IMR-90 (cell line): ENCODE measurements at regions not wholly inside any gene's neighbourhood (a gene's known extent, or its start where the extent isn't known, plus 50 kb on each side); places are given as distances from the start of the nearest gene placed in this dataset.

Experiments
- ATAC-seq: fragments of 200-7000 bp; cut with Tn5 transposase; 2 replicates; pipeline ENCODE4 v1.9.1; 2020; ENCODE audit warnings: low read depth, mild to moderate bottlenecking, moderate library complexity
- BruUV-seq: library from RNA; stranded (reverse); fragments of 400-500 nt; replicated peaks from 2 replicates; lab custom pipeline; 2021; lab: Mats Ljungman, UMichigan
- CTCF ChIA-PET: fragments of 300-600 bp; formaldehyde crosslinking; extraction: SDS; loops from one replicate; lab custom pipeline; 2021; ENCODE audit warnings: antibody characterized with exemption; lab: Yijun Ruan, JAX
- POLR2A ChIA-PET: fragments of 300-600 bp; sonication (Branson Sonifier 250); formaldehyde crosslinking; loops from one replicate; lab custom pipeline; 2022; ENCODE audit warnings: antibody characterized with exemption; ENCODE audit not compliant: unreplicated experiment; lab: Charles Lee
- DNase-seq: peaks from one replicate; pipeline ENCODE4 v3.0.0; 2013
- H2AFZ ChIP-seq: replicated peaks from 2 replicates; pipeline ENCODE3; 2013; ENCODE audit warnings: low read length, mild to moderate bottlenecking; ENCODE audit not compliant: poor library complexity
- H2AK5ac ChIP-seq: 2 replicates; pipeline ENCODE4 v1.6.1; 2013; ENCODE audit warnings: low read depth, low read length, inconsistent platforms
- H2AK9ac ChIP-seq: replicated peaks from 2 replicates; pipeline ENCODE3; 2013; ENCODE audit warnings: mild to moderate bottlenecking, low read depth, low read length, moderate library complexity; ENCODE audit not compliant: poor library complexity
- H2BK120ac ChIP-seq: 2 replicates; pipeline ENCODE4 v1.6.1; 2013; ENCODE audit warnings: low read depth, low read length, inconsistent platforms
- H2BK15ac ChIP-seq: 3 replicates; pipeline ENCODE4 v1.6.1; 2013; ENCODE audit warnings: low read depth, low read length, inconsistent platforms
- H2BK20ac ChIP-seq: 2 replicates; pipeline ENCODE4 v1.6.1; 2013; ENCODE audit warnings: low read depth, mild to moderate bottlenecking, inconsistent platforms, low read length, moderate library complexity
- H2BK5ac ChIP-seq: 2 replicates; pipeline ENCODE4 v1.6.1; 2013; ENCODE audit warnings: mild to moderate bottlenecking, low read depth, low read length, inconsistent platforms; ENCODE audit not compliant: poor library complexity, severe bottlenecking
- H3K14ac ChIP-seq: replicated peaks from 2 replicates; pipeline ENCODE4 v1.6.1; 2013; ENCODE audit warnings: low read depth, low read length, inconsistent platforms
- H3K18ac ChIP-seq: 2 replicates; pipeline ENCODE4 v1.6.1; 2013; ENCODE audit warnings: low read depth, low read length, control low read depth
- H3K23ac ChIP-seq: 2 replicates; pipeline ENCODE4 v1.6.1; 2013; ENCODE audit warnings: low read depth, low read length, inconsistent platforms
- H3K27ac ChIP-seq: 2 replicates; pipeline ENCODE4 v1.5.1; 2013; ENCODE audit warnings: mild to moderate bottlenecking, control low read depth, low read length; ENCODE audit not compliant: insufficient read depth
- H3K27me3 ChIP-seq: 2 replicates; pipeline ENCODE4 v1.6.1; 2013; ENCODE audit warnings: low read length; ENCODE audit not compliant: control insufficient read depth, insufficient read depth
- H3K36me3 ChIP-seq: 2 replicates; pipeline ENCODE4 v1.6.1; 2013; ENCODE audit warnings: low read length, mixed read lengths; ENCODE audit not compliant: control insufficient read depth, insufficient read depth
- H3K4ac ChIP-seq: 2 replicates; pipeline ENCODE4 v1.6.1; 2013; ENCODE audit warnings: low read depth, low read length, inconsistent platforms
- H3K4me1 ChIP-seq: 2 replicates; pipeline ENCODE4 v1.6.1; 2013; ENCODE audit warnings: low read length, mixed read lengths; ENCODE audit not compliant: control insufficient read depth, insufficient read depth
- H3K4me2 ChIP-seq: 2 replicates; pipeline ENCODE4 v1.6.1; 2013; ENCODE audit warnings: low read depth, mild to moderate bottlenecking, control low read depth, low read length, moderate library complexity
- H3K4me3 ChIP-seq: 2 replicates; pipeline ENCODE4 v1.5.1; 2013; ENCODE audit warnings: low read depth, mild to moderate bottlenecking, control low read depth, low read length, moderate library complexity; ENCODE audit not compliant: insufficient read depth
- H3K56ac ChIP-seq: 2 replicates; pipeline ENCODE4 v1.6.1; 2013; ENCODE audit warnings: low read length, inconsistent platforms; ENCODE audit not compliant: insufficient read depth; ENCODE audit errors: extremely low read depth
- H3K79me1 ChIP-seq, 2 experiments: 2 replicates each; pipeline ENCODE4 v1.6.1; 2013; ENCODE audit warnings: low read length in 2 of 2, inconsistent platforms in 1 of 2, low read depth in 1 of 2
- H3K9ac ChIP-seq: 2 replicates; pipeline ENCODE4 v1.6.1; 2013; ENCODE audit warnings: low read depth, low read length, control low read depth
- H3K9me1 ChIP-seq: 2 replicates; pipeline ENCODE4 v1.6.1; 2013; ENCODE audit warnings: low read length, inconsistent platforms; ENCODE audit not compliant: insufficient read depth
- H3K9me3 ChIP-seq: 2 replicates; pipeline ENCODE4 v1.6.1; 2013; ENCODE audit warnings: low read length; ENCODE audit not compliant: control insufficient read depth, insufficient read depth
- H4K20me1 ChIP-seq: 2 replicates; pipeline ENCODE4 v1.6.1; 2013; ENCODE audit warnings: low read length, inconsistent platforms; ENCODE audit not compliant: insufficient read depth
- H4K5ac ChIP-seq: 2 replicates; pipeline ENCODE4 v1.6.1; 2013; ENCODE audit warnings: mild to moderate bottlenecking, low read depth, low read length, control low read depth
- H4K8ac ChIP-seq, 2 experiments: 2 replicates each; pipeline ENCODE4 v1.6.1; 2013; ENCODE audit warnings: low read depth in 2 of 2, low read length in 2 of 2, control low read depth in 1 of 2, inconsistent platforms in 1 of 2
- H4K91ac ChIP-seq: 2 replicates; pipeline ENCODE4 v1.6.1; 2013; ENCODE audit warnings: low read depth, low read length, inconsistent platforms; ENCODE audit not compliant: insufficient read depth
- BHLHE40 ChIP-seq: fragments of 150-350 bp; IDR thresholded peaks from 2 replicates; pipeline ENCODE4 v1.6.1; 2016; ENCODE audit warnings: mild to moderate bottlenecking, low read depth, low read length
- CEBPB ChIP-seq: IDR thresholded peaks from 2 replicates; pipeline ENCODE4 v1.6.1; 2012; ENCODE audit warnings: low read depth, low read length, improper control_type of control experiment
- MAFK ChIP-seq: IDR thresholded peaks from 2 replicates; pipeline ENCODE4 v1.6.1; 2012; ENCODE audit warnings: low read depth, low read length, improper control_type of control experiment
- NFE2L2 ChIP-seq: fragments of 150-350 bp; IDR thresholded peaks from 2 replicates; pipeline ENCODE4 v1.6.1; 2016; ENCODE audit warnings: low read depth, mild to moderate bottlenecking, low read length
- RFX5 ChIP-seq: IDR thresholded peaks from 2 replicates; pipeline ENCODE4 v1.8.0; 2012; ENCODE audit warnings: low read depth, mild to moderate bottlenecking, low read length, moderate library complexity
- WGBS, 2 experiments: methylation state at CpG; one replicate each; pipeline versions ENCODE4 v1.1.5 to v1.1.7; 2013; ENCODE audit warnings: missing lambda C conversion rate in 2 of 2; ENCODE audit not compliant: insufficient read length in 1 of 2; ENCODE audit errors: extremely low coverage in 2 of 2; 5-methylcytosine and 5-hydroxymethylcytosine counted together
- dilution Hi-C: fragments of 300-500 bp; cut with HindIII; formaldehyde crosslinking; loops from one replicate; pipeline ENCODE4 v1.14.3; 2018; ENCODE audit warnings: low sequenced_read_pairs; ENCODE audit not compliant: unreplicated experiment
- in situ Hi-C: fragments of 300-500 bp; cut with MboI; formaldehyde crosslinking; loops from 3 replicates; pipeline ENCODE4 v1.14.3; 2019; ENCODE audit warnings: low sequenced_read_pairs, inconsistent platforms, mixed read lengths
- intact Hi-C: fragments of 100-400 bp; cut with micrococcal nuclease; formaldehyde crosslinking; loops from 2 replicates; pipeline ENCODE4 v1.10.0; 2022
- TF ChIP-seq, protein P1 (sequence below): fragments of 150-350 bp; IDR thresholded peaks from 2 replicates; pipeline ENCODE4 v1.6.1; 2017; ENCODE audit warnings: mild to moderate bottlenecking, antibody characterized with exemption, low read length, low read depth
- TF ChIP-seq, protein P2 (sequence below): fragments of 150-350 bp; IDR thresholded peaks from 2 replicates; pipeline ENCODE4 v1.6.1; 2016; ENCODE audit warnings: low read depth, mild to moderate bottlenecking, low read length, moderate library complexity, borderline replicate concordance

DNA sequence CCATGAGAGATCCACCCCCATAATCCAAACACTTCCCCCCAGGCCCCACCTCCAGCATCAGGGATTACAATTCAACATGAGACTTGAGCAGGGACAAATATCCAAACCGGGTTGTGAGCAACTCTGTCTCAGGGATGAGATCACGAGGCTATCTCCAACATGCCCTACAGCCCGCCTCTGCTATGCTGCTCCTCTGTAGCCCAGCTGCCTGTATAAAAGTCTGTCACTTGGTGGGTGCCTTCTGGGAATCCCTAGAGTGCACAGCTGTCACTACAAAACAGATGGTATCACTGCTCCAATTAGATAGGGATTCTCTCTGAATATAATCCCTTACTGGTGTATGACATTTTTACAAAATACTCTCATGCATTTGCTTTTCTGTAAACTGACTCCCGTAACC, 114.9 kb upstream of the NANOS1 start:
- intact Hi-C loops (no loop called here), in situ Hi-C loops (no loop called here), dilution Hi-C loops (no loop called here)
- Histone ChIP-seq H2AFZ (no peak overlapping the region), H4K5ac (no peak overlapping the region), H3K9me1 (no peaks in the 10 kb centered on the region), H3K27me3 (no peaks in the 10 kb centered on the region), H2AK9ac (no peak overlapping the region), H2AK5ac (no peak overlapping the region), H2BK120ac (no peak overlapping the region), H2BK5ac (no peak overlapping the region), H2BK20ac (no peak overlapping the region), H3K9ac (no peak overlapping the region), H3K79me1 (no peaks in the 10 kb centered on the region), H3K56ac (no peak overlapping the region), H3K23ac (no peak overlapping the region), H2BK15ac (no peak overlapping the region), H3K27ac (no peak overlapping the region), H3K9me3 (no peaks in the 10 kb centered on the region), H3K4me1 (peaks cover 12% of the 10 kb centered on the region), H4K91ac (no peak overlapping the region), H3K4ac (no peak overlapping the region), H4K8ac (no peak overlapping the region), H3K14ac (no peak overlapping the region), H4K20me1 (no peaks in the 10 kb centered on the region), H3K36me3 (no peaks in the 10 kb centered on the region), H3K18ac (no peak overlapping the region), H3K4me3 (no peak overlapping the region), H3K4me2 (no peak overlapping the region)
- POLR2A ChIA-PET, result no interaction called here
- CTCF ChIA-PET, result no interaction called here
- WGBS, 2 experiments, result no CpG with 5 or more reads among the region's 4 CpGs
- BruUV-seq, result no TSS peak
- peak; percentile 55; the same call in 1 of the 2 replicates for ATAC-seq
- TF ChIP-seq NFE2L2, result no peak
- TF ChIP-seq RFX5, result no peak
- TF ChIP-seq CEBPB, result no peak
- TF ChIP-seq, protein P1, sequence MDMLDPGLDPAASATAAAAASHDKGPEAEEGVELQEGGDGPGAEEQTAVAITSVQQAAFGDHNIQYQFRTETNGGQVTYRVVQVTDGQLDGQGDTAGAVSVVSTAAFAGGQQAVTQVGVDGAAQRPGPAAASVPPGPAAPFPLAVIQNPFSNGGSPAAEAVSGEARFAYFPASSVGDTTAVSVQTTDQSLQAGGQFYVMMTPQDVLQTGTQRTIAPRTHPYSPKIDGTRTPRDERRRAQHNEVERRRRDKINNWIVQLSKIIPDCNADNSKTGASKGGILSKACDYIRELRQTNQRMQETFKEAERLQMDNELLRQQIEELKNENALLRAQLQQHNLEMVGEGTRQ, result no peak
- TF ChIP-seq MAFK, result no peak
- TF ChIP-seq, protein P2, sequence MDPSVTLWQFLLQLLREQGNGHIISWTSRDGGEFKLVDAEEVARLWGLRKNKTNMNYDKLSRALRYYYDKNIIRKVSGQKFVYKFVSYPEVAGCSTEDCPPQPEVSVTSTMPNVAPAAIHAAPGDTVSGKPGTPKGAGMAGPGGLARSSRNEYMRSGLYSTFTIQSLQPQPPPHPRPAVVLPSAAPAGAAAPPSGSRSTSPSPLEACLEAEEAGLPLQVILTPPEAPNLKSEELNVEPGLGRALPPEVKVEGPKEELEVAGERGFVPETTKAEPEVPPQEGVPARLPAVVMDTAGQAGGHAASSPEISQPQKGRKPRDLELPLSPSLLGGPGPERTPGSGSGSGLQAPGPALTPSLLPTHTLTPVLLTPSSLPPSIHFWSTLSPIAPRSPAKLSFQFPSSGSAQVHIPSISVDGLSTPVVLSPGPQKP, result no peak
- no peak for TF ChIP-seq BHLHE40
- DNase-seq, result no peak
